NCI-H1694 (cell line): ENCODE measurements at regions not wholly inside any gene's neighbourhood (a gene's known extent, or its start where the extent isn't known, plus 50 kb on each side); places are given as distances from the start of the nearest gene placed in this dataset.
A peak's percentile ranks its signal among the peaks of the same experiment; 100 is the strongest.

Experiments used
- DNase-seq: peaks from one replicate; lab custom pipeline; 2025; lab: John Stamatoyannopoulos, UW

DNA sequence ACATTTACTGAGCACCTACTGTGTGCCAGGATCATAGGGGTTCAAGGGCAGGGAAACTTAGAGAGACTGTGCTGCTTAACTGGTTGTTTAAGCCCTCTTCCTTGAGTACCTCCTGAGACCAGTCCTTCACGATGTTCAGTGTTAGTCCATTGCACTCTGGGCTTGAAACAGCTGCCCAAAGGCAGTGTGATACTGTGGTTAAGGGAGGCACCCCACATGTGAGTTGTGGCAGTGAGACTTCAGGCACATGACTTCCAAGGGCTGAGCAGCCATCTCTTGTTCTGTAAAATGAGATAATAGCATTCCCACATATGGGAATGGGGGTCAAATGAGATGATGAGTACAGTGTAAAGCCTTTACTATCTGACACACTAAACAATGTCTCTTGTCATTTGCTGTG, 75.1 kb downstream of the LINGO1 start:
- DNase-seq, result no peak

DNA sequence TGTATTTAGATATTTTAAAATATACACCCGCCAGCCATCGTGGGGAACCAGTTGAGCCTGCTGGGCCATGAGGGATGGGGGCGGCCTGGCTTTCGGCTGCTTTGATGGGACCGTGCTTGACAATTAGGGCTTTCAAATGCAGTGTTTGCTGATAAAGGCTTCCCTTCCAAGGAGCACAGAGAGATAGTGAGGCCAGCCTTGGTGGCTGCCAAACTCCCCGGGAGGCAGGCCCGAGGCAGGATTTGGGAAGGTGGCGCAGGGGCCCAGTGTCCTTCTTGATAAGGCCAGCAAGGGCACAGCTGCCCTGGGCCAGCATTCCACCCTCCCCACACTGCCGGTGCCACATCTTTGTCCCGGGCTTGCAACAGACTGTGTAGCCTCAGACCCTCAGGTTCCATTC, 75.6 kb downstream of the LINGO1 start:
- DNase-seq, result no peak

DNA sequence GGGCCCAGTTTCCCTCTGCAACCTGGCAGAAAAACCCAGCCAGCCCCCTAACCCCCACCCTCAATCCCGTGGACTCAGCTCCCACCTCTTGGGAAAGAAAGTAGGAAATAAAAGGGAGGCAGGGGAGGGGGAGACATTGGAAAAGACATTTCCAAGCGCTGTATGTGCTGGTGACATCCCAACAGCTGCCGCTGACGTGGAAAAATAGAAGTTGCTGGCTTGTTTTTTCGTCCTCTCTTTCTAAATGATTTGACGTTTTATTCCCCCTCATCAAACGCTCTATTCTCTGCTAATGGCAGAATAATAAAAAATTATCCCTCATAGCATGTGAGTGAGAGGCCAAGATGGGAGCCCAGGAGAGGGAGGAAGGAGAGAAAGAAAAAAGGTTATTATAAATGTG, 76.1 kb downstream of the LINGO1 start:
- no peak for DNase-seq

DNA sequence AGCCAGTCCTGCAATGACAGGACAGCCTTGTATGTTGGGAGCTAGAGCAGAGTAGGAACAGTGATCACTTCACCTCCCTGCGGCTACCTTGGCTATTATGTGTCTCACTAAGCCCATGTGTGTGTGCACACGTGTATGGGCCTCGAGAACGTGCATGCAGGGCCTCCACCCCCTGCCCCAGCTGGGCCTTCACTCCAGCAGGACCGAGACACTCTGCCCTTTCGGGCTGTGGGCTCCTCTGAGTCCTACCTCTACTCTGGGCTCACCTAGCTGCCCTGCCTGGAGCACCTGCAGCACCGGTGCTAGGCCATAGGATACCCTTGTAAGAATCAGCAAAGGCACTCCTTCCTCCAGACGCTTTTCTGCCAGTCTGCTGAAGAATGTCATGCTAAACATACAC, 77.5 kb downstream of the LINGO1 start:
- no peak for DNase-seq

DNA sequence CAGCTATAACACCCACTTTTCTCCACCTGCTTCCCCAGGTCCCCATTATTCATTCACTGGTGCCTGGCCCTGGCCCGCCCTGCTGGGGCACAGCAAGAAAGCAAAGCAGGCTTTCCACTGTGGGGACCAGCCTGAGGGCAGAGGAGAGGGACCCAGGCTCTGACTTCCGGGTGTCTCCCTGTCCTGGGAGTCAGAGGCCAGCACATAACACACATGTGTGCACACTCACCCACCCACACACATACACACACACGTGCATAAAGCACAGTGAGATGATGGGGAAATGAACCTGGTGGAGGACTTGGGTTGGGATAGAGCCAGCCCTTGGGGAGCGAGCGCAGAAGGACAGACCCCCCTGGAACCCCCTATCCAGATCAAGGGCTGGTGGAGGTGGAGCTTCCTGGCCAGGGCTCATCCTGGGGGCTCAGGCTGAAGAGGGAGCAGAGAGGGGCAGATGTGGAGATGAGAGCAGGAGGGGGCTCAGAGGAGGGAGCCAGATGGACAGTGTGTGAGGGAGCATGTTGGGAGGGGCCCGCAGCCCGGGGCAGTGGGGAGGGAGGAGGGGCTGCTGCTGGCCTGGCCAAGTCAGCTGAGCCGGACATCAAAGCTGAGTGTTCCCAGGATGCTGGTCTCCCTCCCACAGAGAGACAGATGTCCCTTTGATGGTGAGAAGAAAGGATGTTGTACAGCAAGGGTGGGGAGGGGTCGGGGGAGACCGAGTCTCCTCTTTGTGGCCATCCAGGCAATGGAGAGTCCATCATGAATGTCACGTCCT, 78.2 kb downstream of the LINGO1 start:
- no peak for DNase-seq

DNA sequence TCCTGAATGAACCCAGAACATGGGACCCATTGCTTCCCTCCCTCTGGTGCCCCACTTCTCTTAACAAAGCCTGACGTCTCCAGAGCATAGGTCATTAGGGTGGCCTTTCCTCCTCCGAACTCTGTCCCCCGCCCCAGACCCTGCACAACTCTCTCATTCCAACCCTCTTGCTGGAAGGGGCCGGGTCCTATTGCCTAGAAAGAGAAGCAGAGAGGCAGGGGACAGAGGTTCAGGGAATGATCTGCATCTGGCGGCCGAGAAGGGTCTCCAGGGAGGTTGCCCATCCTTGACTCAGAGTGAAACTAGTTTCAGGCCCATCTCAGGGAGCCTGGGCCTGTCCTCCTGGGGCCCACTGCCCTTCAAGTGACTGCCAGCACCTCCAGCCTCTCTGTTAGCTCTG, 79.0 kb downstream of the LINGO1 start:
- no peak for DNase-seq

DNA sequence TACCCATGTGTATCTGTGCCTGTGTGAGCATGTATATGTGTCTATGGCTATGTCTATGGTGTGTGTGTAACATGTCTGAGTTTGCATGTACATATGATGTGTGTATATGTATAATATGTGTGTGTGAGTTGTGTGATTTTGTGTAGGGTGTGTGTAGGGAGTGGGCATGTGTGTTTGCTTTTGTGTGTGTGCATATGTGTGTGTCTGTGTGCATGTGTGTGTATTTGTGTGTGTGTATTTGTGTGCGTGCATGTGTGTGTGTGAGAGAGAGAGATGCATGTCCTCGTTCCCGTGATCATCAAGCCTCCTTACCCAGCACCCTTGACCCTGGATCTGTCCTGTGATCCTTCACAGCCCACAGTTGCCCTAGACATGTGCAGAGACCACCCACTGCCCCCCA, 79.5 kb downstream of the LINGO1 start:
- no peak for DNase-seq

DNA sequence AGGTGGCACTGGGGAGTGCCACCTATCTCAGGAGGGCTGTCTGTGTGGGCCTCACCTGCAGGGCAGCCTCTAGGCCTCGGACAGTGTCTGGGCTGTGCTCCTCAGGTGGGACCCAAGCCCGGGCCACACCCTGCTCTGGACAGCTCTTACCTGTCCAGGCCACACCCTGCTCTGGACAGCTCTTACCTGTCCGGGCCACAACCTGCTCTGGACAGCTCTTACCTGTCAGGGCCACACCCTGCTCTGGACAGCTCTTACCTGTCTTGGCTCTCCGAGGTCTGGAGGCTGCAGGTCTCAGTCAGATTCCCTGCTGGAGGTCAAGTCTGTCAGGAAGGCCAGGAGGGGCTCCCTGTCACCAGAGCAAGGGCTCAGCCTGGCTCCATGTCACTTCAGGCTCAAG, 80.6 kb downstream of the LINGO1 start:
- DNase-seq, result no peak

DNA sequence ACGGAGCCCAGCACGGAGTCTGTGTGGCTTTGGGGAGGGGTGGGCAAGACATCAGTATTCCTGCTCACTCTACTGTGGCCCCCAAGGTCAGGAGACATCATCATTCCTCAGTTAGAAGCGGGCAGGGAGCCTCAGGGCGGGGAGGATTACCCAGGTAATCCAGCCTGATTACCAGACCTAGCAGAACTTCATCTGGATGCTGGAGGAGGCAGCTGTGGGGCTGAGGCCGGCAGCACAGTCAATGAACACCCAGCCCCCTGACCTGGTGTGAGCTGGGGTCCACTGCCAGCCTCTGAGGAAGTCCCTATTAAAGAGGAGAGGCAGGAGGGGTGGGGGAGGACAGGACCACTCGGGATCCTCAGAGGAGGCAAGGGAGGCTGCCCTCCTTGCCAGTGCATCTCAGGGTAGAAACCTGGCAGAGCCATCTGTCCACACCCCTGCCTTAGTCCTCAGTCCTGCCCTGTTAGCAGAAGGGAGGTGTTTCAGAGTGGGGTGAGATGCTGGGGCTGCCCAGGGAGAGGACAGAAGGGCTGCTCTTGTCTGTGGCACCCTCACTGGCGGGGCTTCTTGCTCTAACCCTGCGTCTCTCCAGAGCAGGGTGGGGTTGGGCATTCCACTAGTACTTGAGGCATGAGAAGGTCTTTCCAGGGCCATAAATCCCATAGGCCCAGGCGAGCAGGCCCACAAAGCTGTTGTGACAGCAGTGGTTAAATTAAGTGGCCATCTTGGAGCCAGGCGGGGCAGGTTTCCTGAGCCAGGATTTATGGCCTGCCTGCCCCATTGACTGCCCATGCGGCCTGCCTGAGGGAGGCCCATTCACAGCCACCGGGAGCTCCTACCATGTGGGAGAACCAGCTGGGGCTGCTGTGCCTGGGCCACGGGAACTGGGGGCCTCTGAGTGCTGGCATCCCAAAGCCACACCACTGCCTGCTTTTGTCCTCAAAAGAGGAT, 82.1 kb downstream of the LINGO1 start:
- DNase-seq, result no peak

DNA sequence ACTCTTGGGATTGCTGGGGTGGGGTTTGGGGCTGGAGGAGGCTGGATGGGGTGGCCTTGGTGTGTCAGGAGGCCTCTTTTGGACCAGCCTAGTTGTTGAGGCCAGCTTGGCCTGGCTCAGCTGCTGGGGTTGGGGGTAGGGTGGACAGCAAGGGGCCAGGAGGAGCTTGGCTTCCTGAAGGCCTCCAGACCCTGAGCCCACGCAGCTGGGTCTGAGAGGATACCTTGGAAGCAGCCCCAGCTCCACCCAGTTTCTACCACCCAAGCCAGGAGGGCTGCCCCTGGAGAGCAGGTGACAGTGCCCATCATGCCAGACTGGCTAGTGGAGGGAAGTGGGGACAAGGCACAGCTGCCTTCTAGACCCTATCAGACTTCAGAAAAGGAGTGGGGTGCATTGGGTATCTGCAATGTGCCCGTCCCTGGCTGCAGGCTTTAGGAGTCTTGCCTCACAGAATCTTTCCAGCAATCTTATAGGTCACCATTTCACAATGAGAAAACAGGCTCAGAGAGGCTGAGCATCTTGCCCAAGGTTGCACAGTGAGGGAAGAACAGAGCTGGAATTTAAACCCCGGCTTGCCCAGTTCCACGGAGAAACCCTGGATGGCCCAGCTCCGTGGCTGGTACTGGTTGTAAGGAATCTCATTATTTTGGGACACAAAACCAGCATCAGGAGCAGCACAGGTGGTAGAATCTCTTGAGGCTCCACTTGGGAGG, 83.0 kb downstream of the LINGO1 start:
- no peak for DNase-seq

DNA sequence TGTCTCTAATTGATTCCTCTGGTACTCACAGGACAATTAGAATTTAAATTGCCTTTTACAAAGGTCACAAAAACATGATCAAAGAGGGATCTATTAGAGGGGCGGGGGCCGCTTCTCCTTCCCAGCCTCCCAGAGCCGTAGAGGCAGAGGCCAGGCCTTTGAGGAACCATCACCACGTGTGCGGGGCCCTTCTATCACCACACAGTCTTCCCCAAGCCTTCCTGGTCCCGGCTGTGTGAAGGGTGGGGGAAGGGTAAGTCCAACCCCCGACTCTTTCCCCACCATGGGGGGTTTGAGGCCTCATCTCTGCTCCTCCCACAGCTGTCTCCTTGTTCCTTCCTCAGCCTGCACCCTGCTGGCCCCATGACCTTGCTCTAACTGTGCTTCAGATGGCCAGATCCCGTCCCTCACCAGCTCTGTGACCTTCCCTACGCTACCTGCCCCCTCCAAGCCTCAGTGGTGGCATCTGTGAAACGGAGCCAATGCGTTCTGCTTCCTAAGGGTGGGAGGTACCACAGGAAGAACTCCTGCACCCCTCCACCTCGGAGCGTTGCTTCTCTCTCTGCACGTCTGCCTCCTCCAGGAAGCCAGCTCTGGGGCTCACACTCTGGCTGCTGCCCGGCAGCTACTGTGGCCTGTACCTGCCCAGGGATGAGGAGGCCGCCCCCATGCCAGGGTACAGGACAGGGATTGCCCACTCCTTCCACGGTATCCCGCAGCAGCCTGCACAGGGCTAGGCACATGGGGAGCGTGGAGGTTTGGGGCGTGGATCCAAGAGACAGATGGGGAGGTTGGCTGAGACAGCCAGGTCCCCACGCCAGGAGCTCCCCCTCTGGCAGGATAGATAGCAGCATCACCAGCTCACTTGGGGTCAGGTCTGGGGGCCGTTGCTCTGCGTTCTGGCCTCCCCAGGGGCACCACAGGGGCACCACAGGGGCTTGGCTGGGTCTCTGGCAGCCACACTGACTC, 83.8 kb downstream of the LINGO1 start:
- DNase-seq, result no peak

DNA sequence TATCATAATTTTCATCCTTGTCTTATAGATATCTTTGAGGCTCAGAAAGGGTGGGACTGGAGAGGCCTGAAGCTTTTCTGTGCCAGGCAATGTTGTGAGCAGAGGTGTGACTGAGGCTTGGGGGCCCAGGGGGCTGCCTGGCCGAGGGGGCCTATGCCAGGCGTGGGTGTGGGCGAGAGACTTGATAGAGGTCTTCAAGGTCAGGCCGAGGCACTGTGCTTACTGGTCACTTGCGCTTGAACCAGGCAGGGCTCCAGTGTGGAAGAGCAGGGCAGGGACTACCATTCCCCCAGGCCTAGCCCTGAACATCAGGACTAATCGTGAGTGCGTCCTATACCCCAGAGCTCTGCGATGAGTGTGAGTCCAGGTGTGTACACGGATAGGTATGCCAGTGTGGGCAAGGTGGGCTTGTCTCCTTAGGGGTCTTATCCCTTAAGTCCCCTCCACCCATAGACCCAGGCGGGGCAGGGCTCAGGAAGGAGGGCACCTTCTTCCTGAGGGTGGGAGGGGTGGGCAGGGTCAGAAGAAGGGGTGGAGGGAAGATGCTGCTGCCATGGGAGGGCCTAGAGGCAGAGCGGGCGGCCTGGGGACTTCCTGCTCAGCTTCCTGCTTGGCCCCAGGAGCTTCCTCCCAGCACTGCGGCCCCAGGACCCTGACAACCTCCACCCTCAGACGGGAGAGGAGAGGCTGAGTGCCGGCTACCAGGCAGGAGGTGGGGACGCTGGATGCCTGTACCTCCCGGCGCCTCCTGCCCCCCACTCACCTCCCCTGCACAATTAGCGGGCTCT, 84.7 kb downstream of the LINGO1 start:
- no peak for DNase-seq

DNA sequence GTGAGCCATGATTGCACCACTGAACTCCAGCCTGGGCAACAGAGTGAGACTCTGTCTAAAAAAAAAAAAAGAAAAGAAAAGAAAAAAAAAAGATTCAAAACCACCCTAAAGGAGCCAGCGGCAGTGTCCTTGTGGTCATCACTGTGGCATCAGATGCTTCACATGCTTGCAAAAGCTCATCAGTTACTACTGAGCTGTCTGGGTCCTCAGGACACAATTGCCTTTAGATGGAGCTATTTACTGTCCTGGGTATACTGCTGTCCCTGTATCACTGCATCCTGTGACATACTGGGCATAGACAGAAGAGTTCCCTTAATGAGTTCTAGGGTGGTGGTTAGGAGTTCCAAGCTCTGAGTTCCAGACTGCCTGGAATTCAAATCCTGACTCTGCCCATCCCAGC, 85.8 kb downstream of the LINGO1 start:
- DNase-seq, result no peak

DNA sequence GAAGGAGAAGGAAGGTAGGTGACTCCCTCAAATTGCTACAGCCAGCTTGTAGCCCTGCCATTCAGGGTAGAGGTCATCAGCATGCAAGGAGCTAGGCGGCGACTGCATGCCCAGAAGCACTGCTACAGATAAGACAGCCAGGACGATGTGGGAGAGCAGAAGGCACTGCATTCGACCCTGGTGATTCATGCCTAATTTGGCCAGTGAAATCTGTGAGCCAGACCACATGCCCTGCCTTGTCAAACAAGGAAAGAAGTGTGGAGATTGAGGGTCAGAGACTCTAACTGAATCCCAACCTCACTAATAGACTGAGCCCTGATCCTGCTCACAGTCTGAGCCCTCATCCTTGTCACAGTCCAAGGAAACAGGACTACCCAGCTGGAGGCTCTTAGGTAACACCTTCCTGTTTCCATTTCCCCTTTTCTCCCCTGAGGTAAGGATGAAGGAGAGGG, 86.6 kb downstream of the LINGO1 start:
- no peak for DNase-seq

DNA sequence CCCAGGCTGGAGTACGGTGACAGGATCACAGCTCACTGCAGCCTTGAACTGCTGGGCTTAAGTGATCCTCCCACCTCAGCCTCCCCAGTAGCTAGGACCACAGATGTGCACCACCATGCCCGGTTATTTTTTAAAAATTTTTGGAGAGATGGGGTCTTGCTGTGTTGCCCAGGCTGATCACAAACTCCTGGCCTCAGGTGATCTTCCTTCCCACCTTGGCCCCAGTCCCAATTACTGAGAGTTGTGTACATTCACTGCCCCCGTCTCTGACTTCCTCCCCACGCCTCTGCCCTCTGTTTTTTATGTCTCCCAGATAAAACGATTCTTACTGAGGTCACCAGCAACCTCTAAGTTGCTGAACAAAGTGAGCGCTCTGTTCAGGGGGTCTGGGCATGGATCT, 87.7 kb downstream of the LINGO1 start:
- DNase-seq, result no peak

DNA sequence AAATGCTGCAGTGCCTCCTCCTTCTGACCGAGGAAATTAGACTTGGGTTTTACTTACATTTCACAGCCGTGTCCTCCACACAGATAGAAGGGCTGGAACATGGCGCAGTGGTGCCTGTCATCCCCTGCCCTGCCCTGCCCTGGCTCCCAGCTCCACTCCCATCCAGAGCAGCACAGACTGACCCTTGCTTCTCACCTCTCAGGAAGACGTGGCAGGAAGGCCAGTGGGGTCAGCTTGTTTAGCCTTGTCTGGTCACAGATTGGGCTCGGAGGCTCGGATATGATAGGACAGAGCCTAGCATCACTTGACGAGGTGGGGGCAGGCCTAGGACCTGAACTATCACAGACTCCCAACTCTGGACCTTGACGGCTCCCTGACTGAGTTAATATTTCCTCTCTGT, 88.5 kb downstream of the LINGO1 start:
- no peak for DNase-seq

DNA sequence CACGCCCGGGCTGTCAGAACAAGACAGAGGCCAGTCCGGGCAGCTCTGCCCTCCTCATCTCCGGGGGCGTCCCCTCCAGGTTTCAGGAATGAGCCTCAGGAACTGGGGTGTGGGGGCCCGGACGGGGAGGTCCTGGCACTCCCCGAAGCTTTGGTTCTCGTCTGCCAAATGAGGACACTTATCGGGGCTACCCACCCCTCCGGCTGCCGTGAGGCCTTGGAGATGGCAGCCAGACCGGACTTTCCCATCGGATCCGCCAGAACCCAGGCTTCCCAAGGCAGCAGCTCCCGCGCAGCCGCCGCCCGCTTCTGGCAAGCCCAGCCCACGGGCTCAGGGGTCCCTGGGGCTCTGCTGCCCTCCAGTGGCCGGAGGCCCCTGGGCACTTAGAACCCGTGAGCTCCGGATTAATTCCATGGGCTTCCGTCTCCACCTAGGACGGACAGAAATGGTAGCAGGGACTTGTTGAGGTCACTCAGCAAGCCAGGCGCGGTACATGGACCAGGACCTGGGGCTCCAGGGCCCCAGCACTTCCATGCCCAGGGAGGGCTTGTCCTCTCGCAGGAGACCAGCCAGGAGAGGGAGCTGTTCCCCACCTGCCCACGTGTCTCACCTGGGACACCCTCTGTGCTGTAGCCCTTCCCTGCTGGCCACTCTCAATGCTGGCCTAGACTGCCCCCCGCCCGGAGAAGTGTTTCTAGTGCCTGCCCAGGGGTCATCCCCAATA, 89.4 kb downstream of the LINGO1 start:
- DNase-seq, result peak; percentile 70

DNA sequence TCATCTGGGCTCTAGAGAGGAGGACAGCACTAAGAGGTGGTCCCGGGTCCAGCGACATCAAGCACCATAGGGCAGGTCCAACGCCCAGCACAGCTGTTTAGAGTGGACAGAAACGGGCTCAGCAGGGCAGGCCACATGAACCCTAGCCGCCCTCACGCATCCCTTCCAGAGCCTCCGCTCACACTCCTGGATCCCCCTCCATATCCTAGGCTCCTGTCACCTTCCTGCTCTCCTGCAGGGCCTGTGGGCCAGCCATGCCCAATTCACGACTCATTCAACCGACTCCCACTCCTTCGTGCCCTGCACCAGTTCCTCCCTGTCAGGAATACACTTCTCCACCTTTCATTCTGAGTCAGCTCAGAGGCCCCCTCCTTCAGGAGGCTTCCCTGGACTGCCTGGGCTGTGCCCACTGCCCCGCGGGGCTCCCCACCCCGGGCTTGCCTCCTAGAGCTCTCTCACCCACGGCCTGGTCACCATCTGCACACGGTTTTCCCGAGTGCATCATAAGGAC, 90.2 kb downstream of the LINGO1 start:
- DNase-seq, result no peak

DNA sequence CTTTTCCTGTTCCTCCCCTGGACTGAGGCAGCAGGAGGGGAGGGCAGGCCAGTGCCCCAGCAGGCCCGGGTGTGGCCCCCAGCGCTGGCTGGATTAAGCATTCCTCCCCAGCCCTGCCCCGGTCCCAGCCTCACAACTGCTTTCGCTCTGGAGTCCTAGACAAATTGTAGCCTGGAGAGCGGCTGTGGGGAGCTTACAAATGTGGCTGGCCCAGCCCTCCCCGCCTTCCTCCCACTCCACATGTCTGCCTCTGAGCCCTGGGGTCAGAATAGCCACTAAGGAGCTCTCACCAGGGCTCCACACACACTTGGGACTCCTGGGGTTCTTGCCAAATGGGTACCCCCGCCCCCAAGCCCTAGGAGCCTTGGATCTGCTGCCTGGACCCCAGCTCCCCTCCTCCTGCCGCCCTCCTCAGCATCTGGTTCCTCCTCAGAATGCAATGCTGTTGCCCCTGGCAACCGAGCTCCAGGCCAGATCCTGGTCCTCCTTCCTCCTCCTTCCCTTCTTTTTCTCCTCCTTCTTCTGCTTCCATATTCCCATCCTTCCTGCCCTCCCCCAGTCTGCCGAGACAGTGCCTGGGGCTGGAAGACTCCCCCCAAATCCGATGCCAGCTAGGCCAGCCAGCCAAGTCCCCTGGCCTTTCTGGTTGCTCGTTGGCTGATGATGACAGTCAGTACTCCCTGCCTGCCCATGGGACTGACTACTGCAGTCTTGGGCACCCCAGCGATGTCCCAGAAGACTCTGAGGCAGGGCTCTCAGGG, 91.1 kb downstream of the LINGO1 start:
- no peak for DNase-seq
